MV-4-11 (cell line): ENCODE measurements at regions not wholly inside any gene's neighbourhood (a gene's known extent, or its start where the extent isn't known, plus 50 kb on each side); places are given as distances from the start of the nearest gene placed in this dataset.

Source experiments
- DNase-seq: peaks from one replicate; lab custom pipeline; 2025; lab: John Stamatoyannopoulos, UW

DNA sequence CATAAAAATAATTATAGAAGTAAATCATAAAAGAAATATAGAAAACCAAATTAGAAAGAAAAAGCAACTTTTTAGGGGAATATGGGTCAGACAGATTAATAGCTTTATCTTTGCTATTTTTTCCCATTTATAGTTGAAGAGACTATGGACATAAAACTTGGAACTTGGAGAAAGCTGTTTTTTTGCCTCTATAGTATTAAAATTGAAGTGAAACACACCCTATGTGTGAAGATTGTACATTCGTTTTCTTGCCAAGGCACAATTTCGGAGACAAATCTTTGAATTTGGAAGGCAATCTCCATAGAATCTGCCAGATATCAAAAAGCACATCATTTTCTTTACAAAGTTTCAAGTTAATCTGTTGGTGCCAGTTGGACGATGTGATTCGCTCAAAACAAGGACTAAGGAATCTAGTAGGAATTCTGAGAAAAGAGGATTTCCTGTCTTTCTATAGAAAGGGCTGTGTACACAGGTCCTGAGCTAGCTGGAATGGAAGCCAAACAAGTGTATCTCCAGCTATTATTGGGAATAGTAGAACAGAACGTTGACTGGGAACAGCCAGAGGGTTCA, 156.3 kb downstream of the SLC7A11 start:
- no peak for DNase-seq

DNA sequence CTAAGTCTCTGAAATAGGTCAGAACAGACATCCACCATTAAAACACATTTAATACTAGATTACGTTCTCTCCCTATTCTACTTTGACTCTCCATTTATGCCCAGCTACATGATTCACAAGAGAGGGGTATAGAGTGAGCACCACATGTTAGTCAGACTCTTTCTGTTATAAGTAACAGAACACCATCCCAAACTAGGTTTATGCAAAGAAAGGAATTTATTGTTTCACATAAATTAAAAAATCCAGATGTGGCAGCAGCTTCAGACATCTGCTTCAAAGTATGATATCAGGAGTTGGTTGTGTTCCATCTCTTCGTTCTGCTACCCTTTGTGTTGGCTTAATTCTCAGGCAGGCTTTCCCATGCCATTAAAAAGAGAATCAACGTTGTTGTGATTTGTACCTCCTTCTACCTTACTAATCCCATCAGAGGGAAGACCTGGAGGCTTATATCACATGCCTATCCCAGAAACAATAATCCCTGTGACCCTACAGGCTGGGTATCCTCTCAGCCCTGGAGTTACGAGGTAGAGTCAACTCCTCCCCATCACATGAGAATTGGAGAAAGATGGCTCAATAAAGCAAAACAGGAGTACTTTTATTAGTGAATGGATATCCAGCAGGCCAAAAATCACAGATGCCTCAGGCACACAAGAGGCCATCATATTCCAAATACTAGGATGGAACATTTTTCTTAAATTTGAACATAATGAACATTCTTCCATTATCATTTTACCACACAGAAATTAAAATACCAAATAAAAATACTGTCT, 163.2 kb downstream of the SLC7A11 start:
- no peak for DNase-seq

DNA sequence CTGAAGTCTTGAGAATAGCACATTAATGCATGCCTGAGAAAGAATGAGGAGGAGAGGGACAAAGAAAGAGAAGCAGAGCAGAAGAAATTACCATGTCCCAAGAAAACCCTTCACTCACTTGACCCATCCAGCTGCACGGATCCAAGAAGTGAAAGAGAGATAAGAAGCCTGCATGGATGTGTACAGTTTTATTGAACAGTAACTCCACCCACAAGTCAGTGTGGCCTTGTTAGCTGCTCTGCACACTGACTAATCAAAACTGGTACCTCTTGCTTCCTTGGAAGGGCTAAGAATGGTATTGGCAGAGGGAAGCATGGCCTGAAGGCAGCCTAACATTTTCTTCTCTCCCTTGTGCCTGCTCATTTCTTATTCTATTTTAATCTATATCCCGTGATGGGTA, 163.9 kb downstream of the SLC7A11 start:
- DNase-seq: no peak

DNA sequence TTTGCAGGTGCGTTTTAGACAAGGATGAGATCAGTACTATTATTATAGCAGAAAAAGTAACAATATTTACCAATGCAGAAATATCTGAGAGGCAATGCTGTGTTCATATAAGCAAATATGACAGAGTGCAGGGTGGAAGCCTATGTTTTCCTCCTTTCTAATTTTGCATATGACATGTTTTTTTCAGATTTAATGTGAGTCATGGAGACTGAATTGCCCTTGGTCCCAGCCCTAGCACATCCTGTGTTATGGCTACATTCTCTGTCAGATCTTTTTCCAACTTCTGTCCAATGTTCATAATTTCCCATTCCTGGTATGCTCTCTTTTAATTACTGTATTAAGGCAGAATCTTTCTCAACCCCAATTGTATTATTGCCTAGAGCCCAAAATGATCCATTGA, 165.6 kb downstream of the SLC7A11 start:
- no peak for DNase-seq

DNA sequence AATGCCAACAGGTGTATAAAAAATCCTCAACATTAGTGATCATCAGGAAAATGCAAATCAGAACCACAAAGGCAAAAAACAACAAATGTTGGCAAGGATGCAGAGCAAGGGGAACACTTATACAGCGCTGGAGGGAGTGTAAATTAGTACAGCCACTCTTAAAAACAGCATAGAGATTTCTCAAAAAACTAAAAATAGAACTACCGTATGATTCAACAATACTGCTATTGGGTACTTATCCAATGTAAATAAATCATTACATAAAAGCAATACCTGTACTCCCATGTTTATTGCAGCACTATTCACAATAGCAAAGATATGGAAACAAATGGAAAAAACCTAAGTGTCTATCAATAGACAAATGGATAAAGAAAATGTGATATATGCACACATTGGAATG, 171.3 kb downstream of the SLC7A11 start:
- DNase-seq: no peak

DNA sequence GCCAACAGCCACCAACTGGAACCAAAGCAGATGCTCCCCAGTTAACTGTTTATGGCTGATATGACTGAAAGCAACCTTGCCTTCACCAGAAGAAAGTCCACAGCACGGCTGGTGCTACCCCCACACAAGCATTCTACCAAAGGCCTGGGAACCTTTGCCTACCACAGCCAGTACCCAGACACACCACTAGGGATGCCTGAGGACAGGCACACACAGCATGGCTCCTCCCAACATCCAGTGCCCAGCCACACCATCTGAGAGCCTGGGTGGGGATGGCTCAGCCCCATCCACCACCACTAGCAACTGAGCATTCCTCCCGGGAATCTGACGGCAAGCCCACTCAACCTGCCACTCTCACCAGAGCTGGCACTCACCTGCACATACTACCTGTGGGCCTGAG, 178.6 kb downstream of the SLC7A11 start:
- no peak for DNase-seq

DNA sequence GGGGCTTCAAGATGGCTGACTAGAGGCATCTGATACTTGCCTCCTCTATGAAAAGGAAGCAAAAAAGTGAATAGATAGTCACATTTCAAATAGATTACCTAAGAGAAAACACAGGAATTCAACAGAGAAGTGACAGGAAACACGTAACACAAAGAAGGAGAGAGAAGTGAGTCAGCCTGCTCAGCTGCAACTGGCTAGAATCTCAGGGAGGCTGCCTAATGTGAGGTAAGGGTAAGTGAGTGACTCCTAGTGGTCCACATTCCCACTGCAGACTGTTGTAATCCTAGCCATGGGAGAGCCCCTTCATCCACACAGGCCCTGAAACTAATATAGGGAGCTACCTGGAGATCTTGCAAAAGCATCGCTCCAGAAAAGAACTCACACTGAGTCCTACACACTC, 179.2 kb downstream of the SLC7A11 start:
- DNase-seq: no peak

DNA sequence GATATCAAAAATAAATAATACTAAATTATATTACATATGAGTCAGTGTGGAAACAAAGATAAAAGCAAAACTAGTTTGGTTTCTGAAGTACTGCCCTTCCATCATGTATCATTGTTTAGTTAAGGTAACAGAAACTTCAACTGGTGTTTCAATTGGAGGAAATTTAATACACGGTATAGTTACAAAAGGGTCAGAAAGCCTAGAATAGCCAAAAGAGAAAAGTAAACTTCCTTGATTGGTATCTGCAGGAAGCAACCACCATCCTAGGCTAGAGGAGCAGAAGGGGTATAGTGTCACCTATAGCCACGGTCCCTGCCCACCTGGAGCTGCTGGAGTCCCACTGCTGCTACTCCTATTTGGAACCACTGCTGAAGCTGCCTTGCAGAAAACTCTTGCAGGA, 185.6 kb downstream of the SLC7A11 start:
- DNase-seq: no peak

DNA sequence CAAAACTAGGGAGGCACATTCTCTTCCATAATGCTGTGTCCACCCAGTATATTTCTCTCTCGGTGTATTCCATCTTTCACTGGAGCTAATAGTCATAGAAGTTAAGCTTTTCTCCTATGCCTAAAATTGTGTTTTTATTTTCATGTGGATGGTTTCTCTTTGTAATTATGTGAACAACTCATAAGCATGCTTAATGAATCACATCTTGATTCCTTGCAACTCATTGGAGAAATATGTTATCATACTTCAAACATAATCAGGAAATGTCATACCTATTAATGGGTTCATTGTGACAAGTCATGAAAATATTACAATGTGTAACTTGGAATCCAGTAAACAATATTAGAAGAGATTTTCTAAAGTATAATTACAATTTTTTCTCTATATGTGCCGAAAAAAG, 186.3 kb downstream of the SLC7A11 start:
- no peak for DNase-seq

DNA sequence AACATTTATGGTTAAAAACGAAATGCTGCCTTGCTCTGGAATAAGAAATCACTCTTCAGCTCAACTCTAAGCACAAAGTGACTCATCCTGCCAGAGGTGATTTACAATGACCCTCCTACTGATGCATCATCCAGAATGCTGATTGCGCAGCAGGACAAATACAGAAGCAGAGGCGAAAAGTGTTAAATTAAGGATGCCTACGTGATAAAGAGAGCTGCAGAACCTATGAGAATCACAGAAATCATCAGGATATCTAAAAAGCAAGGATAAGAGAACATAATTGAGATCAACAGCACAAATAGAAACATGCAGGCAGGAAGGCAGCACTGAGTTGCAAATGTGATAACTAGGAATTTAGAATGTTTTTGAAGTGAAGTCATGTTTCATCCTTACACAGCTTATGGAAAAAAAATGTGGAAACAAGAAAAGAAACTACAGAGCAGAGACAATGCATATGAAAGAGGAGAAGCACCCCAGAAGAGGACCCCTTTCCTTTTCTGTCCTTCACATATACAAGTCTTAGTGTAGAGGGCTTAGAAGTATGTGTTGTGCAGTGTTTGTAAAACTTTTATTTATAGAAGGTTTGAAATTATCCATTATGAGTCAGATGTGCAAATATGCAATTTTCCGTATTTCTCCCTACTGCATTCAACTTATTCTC, 188.4 kb downstream of the SLC7A11 start:
- peak; percentile 50 for DNase-seq

DNA sequence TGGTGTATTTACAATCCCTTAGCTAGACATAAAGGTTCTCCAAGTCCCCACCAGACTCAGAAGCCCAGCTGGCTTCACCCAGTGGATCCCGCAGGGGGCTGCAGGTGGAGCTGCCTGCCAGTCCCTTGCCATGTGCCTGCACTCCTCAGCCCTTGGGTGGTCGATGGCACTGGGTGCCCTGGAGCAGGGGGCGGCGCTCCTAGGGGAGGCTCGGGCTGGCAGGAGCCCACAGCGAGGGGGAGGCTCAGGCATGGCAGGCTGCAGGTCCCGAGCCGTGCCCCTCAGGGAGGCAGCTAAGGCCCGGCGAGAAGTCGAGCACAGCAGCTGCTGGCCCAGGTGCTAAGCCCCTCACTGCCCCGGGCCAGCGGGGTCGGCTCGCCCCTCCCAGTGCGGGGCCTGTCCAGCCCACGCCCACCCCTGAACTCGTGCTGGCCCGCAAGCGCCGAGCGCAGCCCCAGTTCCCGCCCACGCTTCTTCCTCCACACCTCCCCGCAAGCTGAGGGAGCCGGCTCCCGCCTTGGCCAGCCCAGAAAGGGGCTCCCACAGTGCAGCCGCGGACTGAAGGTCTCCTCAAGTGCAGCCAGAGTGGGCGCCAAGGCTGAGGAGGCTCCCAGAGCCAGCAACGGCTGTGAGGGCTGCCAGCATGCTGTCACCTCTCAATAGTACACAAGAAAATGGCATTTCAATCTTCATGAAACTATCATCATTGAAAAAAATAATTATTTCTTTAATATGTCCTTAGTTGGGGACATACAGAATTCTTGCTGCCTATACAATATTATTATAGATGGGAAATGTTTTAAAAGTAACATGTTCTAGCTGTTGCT, 189.1 kb downstream of the SLC7A11 start:
- DNase-seq: no peak

DNA sequence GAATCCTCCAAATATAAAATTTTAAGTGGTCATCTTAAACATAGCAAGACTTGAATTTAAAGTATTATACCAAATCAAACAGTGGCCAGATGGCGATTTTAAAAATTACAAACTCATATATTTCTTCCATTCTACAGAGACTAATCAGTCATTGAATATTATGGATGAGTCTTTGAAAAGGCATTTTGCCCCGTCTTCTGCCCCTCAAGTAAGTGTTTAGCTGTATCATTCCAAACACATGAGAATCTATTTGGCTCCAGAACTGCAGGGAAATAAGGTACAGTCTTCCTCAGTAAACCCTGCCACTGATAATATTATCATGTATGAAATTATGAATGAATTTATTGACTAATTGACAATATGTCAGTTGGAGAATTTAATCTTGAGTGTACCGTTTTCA, 191.0 kb downstream of the SLC7A11 start:
- no peak for DNase-seq

DNA sequence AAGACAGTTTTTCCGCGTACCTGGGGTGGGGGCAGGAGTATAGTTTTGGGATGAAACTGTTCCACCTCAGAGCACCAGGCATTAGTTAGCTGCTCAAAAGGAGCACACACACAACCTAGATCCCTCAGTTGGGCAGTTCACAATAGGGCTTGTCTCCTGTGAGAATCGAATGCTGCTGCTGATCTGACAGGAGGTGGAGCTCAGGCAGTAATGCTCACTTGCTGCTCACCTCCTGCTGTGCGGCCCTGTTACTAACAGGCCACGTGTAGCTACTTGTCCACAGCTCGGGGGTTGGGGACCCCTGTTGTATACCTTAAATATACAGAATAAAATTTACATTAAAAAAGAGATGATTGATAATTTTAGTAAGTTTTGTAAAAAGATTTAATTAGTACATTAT, 191.5 kb downstream of the SLC7A11 start:
- no peak for DNase-seq

DNA sequence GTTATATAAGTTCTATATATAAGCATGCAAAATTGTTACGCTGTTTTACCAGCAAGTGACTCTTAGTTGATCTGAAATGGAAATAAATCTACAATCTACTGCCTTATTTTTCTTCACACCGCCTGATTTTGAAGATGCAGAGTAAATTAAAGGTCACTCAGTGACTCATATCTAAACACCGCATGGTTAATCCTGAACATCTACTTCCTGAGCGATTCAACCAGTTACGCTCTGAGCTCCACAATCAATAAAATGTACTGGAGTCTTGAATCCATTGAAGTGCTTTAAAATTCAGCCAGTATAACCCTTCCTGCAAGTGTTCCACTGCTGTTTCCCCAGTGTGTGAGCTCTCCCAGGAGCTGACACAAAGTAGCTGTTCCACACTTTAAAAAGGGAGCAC, 192.8 kb downstream of the SLC7A11 start:
- DNase-seq: no peak

DNA sequence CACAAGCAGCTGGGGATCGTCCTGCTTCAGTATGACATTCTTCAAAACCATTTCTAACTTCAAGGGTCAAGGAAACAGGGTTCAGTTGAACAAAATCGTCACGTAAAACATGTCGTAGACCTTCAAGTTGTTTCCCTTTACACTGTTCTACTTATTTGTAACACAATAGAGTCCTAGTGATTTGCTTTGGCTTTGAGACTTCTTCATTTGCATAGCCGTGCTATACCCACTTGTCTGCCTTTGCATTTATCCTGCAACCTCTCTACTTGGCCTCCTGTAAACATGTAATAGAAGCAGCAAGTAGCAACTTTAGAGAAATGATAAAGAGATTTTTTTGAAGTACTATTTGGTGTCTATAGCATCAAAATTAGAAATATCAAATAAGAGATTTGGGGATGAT, 194.9 kb downstream of the SLC7A11 start:
- no peak for DNase-seq

DNA sequence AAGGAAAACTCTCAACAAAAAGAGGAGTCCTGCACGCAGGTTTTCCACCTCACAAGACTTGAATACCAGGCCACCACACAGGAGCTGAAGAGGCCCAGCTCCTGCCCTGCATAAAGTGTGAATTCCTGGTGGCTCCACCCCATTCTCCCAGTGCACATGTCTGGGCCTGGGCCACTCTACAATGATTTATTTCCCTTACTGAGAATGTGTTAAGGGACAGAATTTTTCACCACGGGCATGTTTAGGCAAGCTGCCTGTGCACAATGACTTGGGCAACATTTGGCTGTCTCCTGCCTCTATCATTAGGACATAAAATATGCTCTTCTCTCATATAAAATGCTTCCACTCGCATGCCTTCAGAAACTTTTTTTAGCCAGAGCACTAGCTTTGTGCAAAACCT, 197.1 kb downstream of the SLC7A11 start:
- DNase-seq: no peak

DNA sequence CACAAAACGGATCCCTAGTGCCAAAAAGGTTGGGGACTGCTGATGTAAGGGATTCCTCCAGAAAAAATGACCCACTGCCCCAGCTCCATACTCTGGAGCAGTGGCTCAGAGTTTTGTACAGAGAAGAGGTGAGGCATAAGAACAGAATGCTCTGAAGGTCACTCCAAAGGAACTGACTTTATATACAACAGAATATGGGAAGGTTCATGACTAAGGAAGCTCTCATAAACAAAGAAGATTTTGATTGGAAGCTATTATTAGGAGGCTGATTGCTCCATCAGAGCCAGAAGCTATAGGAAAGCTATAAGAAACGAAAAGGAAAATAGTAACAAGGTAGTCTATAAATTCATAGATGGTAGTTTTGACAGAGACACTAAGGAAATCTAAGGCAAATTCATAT, 203.1 kb downstream of the SLC7A11 start:
- DNase-seq: no peak

DNA sequence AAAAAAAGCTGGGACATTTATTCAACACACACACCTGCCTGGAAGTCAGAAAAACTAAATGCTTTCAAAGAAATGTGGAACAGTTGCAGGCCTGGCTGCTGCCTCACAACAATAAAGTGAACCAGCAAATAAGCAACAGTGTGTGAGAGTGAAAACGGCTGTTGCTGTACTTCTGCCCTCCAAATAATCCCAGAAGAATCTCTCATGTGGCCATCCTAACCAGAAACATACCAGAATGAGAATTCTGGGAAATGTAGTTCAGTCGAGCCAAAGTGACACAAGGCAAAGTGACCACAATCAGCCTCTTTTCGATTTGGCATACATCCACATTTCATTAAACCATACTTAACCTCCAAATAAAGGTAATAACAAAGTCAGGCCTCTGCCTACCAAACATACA, 204.5 kb downstream of the SLC7A11 start:
- DNase-seq: peak; percentile 11

DNA sequence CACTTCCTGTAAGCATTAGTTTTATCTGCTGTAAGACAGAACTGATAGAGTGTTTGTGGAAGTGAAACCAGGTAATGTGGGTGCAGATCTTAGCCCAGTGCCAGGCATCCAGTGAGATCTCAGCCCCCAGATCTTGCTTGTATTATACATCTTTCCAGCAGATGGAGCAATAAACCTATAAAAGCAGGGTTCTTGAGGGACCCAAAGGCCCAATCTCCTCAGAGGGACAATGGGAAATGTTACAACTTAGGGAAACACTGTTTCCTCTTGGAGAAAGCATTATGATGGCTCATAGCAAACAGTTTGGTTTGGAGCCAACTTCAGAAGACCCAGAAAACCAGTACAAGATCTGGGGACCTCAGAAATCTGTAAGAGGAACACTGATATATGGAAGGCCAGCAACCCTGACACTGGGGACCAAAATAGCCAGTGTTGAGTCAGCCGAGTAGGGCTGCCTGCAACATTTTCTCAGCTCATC, 206.3 kb downstream of the SLC7A11 start:
- DNase-seq: peak; percentile 96

DNA sequence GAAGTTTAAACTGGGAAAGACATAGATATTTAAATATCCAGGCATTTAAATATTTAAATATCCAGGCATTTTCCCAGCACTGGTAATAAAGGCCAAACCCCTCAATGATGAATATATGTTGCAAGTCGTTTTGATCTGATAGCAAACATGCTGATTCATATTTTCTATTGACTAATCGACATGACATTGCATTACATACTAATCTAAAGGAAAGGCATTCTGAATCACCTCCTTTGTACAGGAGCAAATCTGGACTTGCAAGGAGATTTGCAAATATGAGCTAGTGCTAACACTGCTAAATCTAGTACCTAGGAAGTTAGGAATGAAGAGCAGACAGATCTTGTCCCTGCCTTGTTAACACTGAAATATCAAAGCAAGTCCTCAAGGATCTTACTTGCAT, 207.3 kb downstream of the SLC7A11 start:
- DNase-seq: no peak

DNA sequence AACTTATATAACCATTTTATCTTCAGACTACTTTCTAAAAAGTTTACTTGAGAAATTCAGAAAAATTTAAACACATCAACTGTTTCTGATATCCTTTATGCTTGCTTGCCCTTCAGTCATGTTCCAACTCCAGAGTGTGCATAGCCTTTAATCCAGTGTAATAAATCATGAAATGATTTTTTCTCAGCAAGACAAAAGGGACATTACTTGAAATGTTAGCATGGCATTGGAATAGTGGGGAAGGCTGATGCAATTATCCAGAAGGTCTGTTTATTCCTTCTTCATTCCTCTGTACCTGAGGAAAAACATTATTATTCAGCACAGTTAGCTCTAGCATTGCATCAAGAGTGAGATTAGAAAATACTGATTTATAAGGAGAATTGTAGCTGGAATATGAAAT, 209.9 kb downstream of the SLC7A11 start:
- DNase-seq: no peak

DNA sequence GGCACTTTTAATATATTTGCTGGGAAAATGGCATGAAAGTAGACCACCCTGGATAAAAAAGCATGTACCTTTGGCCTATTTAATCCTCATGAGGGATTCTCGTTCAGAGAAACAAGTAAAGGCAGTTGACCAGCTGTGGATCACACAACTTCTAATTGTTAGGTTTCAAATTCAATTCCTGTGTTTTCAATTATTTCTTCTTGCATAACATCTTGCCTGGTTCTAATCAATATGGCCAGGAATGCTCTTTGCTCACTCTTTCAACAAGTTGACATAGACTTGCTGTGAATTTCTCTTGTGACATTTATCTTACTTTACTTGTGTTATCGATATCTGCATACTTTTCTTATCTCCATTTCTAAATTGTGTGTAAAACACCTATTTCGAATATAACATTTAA, 211.8 kb downstream of the SLC7A11 start:
- no peak for DNase-seq

DNA sequence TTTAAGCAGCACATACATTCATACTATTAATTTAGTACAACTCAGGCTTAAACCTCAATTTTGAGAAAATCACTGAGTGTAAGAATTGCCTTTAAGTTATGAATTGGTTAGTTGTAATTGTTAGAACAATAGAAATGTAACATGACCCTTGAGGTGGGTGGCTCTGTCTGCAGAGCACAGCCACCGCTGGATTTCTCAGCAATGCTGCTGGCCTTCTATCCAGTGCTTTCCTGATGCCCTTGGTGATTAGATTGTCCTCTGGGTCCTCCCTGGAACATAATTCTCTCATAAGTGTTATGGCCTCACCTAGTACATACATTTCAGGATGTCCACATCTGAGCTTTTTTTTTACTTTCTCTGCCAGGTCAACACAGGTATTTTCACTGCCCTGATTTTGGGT, 213.2 kb downstream of the SLC7A11 start:
- no peak for DNase-seq
